ENCODE measurements at regions not wholly inside any gene's neighbourhood (a gene's known extent, or its start where the extent isn't known, plus 50 kb on each side); places are given as distances from the start of the nearest gene placed in this dataset.

GRCh38 chr20:43844778-43845614 is 69.7 kb upstream of the TOX2 start:
- BruUV-seq (replicated peaks) = no TSS peak
- CTCF ChIA-PET = interaction anchor here (0.6 to 0.7 kb wide), 2 partner anchors 236 to 247 kb away, joined by 3 to 4 read pairs; no protein-coding TSS in a partner anchor

GRCh38 chr20:43843965-43844660 is 70.5 kb upstream of the TOX2 start:
- no peak for DNase-seq (ENCODE audit: low spot score)
- no TSS peak for BruUV-seq (replicated peaks)
- TF ChIP-seq CTCF (conservative IDR thresholded peaks at IDR 0.05; ENCODE audit: low read depth, low read length) (no peak), EZH2 (IDR thresholded peaks at IDR 0.05; ENCODE audit: borderline replicate concordance, low read depth, low read length, poor library complexity, severe bottlenecking) (no peak)
- peaks cover 5% of the 10 kb centered on the region for H3K4me1 ChIP-seq (ENCODE audit: insufficient read depth, low read length, poor library complexity, severe bottlenecking)
- no peaks in the 10 kb centered on the region for H3K27me3 ChIP-seq (replicated peaks; ENCODE audit: insufficient read depth, low read depth, low read length, poor library complexity)
- no peak overlapping the region for H3K4me3 ChIP-seq (ENCODE audit: low read depth, low read length, poor library complexity, severe bottlenecking)
- H3K36me3 ChIP-seq (ENCODE audit: insufficient read depth, low read length, poor library complexity, severe bottlenecking) = no peaks in the 10 kb centered on the region
- no peak overlapping the region for H3K27ac ChIP-seq (ENCODE audit: low read depth, low read length, poor library complexity, severe bottlenecking)
- intact Hi-C loops (cut with micrococcal nuclease; ENCODE audit: unreplicated experiment) = loop anchor here (2.0 kb wide), 1 partner anchor 237 kb away; no protein-coding TSS in a partner anchor
- ChIA-PET CTCF (interaction anchor here (0.7 kb wide), 1 partner anchor 237 kb away, joined by 4 read pairs; no protein-coding TSS in a partner anchor), POLR2A (ENCODE audit: low non-redundant PET) (no interaction called here)
- no peaks in the 10 kb centered on the region for H3K9me3 ChIP-seq (ENCODE audit: low read depth, low read length, poor library complexity, severe bottlenecking)

More at GRCh38 chr20:43844778-43845614, 69.7 kb upstream of the TOX2 start:
- H3K27ac ChIP-seq (ENCODE audit: low read depth, low read length, poor library complexity, severe bottlenecking) = no peak overlapping the region
- peak; percentile 90 for DNase-seq (ENCODE audit: low spot score)
- peaks cover 5% of the 10 kb centered on the region for H3K4me1 ChIP-seq (ENCODE audit: insufficient read depth, low read length, poor library complexity, severe bottlenecking)
- POLR2A ChIA-PET (ENCODE audit: low non-redundant PET) = no interaction called here
- no peaks in the 10 kb centered on the region for H3K27me3 ChIP-seq (replicated peaks; ENCODE audit: insufficient read depth, low read depth, low read length, poor library complexity)
- H3K4me3 ChIP-seq (ENCODE audit: low read depth, low read length, poor library complexity, severe bottlenecking) = no peak overlapping the region
- intact Hi-C loops (cut with micrococcal nuclease; ENCODE audit: unreplicated experiment) = loop anchor here (2.0 kb wide), 1 partner anchor 236 kb away; no protein-coding TSS in a partner anchor
- no peaks in the 10 kb centered on the region for H3K36me3 ChIP-seq (ENCODE audit: insufficient read depth, low read length, poor library complexity, severe bottlenecking)
- no peaks in the 10 kb centered on the region for H3K9me3 ChIP-seq (ENCODE audit: low read depth, low read length, poor library complexity, severe bottlenecking)
- no peak for TF ChIP-seq EZH2 (IDR thresholded peaks at IDR 0.05; ENCODE audit: borderline replicate concordance, low read depth, low read length, poor library complexity, severe bottlenecking)
- peak; percentile 49 for TF ChIP-seq CTCF (conservative IDR thresholded peaks at IDR 0.05; ENCODE audit: low read depth, low read length)

- BruUV-seq (replicated peaks) = no TSS peak
Observed at GRCh38 chr20:43843096-43843964, 71.3 kb upstream of the TOX2 start.

More at GRCh38 chr20:43843096-43843964, 71.3 kb upstream of the TOX2 start:
- no peak for TF ChIP-seq CTCF (conservative IDR thresholded peaks at IDR 0.05; ENCODE audit: low read depth, low read length)
- TF ChIP-seq EZH2 (IDR thresholded peaks at IDR 0.05; ENCODE audit: borderline replicate concordance, low read depth, low read length, poor library complexity, severe bottlenecking) = no peak
- Histone ChIP-seq H3K4me3 (ENCODE audit: low read depth, low read length, poor library complexity, severe bottlenecking) (no peak overlapping the region), H3K9me3 (ENCODE audit: low read depth, low read length, poor library complexity, severe bottlenecking) (no peaks in the 10 kb centered on the region), H3K27ac (ENCODE audit: low read depth, low read length, poor library complexity, severe bottlenecking) (no peak overlapping the region), H3K4me1 (ENCODE audit: insufficient read depth, low read length, poor library complexity, severe bottlenecking) (peaks cover 5% of the 10 kb centered on the region), H3K27me3 (replicated peaks; ENCODE audit: insufficient read depth, low read depth, low read length, poor library complexity) (no peaks in the 10 kb centered on the region), H3K36me3 (ENCODE audit: insufficient read depth, low read length, poor library complexity, severe bottlenecking) (no peaks in the 10 kb centered on the region)
- DNase-seq (ENCODE audit: low spot score) = peak; percentile 21
- ChIA-PET CTCF (no interaction called here), POLR2A (ENCODE audit: low non-redundant PET) (no interaction called here)
- intact Hi-C loops (cut with micrococcal nuclease; ENCODE audit: unreplicated experiment) = no loop called here
